ENCODE measurements at regions not wholly inside any gene's neighbourhood (a gene's known extent, or its start where the extent isn't known, plus 50 kb on each side); places are given as distances from the start of the nearest gene placed in this dataset.

DNA sequence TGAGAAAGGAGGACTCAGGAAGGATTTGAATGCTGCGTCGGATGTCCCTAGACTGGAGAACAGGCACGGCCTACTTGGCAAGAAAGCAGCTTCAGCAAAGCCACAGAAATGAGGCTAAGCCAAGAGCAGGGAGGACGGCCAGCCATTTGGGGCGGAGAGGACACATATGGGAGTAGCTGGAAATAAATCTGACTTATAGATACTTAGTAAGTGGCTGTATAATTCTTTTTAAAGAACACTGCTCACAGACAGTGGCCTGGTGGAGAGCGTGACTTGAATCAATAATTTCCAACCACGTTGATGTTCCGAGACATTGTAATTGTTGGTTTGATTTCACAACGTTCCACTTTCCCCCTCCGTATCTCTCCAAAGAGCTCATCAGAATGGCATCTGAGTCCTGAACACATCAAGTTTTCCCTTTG lies 67.7 kb upstream of the JCAD start:
- Histone ChIP-seq H3K27me3 (ENCODE audit: insufficient read depth, low read length) (no peaks in the 10 kb centered on the region), H3K4me3 (ENCODE audit: low read length) (no peak overlapping the region), H3K9me3 (ENCODE audit: low read depth, low read length) (no peaks in the 10 kb centered on the region), H3K4me1 (ENCODE audit: insufficient read depth, low read length) (no peaks in the 10 kb centered on the region)

DNA sequence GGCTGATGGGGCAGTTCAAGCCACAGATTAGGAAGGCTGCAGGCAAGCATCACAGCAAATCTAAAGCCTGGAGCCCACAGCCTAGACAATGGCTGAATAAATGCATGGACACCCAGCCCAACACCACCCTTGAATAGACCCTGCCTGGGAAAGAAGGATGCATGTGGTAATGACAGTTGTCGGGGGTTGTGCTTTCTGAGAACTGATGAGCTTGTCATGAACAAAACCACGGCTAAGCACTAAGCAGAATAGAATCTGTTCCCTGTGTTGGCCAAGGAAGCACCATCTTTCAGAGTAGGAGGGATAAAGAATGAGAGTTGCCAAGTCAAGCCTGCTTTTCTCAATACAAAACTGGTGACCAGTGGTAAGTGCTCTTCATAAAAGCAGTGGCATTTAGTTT lies 66.1 kb upstream of the JCAD start:
- no peaks in the 10 kb centered on the region for H3K4me1 ChIP-seq (ENCODE audit: insufficient read depth, low read length)
- H3K4me3 ChIP-seq (ENCODE audit: low read length): no peak overlapping the region
- H3K9me3 ChIP-seq (ENCODE audit: low read depth, low read length): no peaks in the 10 kb centered on the region
- H3K27me3 ChIP-seq (ENCODE audit: insufficient read depth, low read length): no peaks in the 10 kb centered on the region

DNA sequence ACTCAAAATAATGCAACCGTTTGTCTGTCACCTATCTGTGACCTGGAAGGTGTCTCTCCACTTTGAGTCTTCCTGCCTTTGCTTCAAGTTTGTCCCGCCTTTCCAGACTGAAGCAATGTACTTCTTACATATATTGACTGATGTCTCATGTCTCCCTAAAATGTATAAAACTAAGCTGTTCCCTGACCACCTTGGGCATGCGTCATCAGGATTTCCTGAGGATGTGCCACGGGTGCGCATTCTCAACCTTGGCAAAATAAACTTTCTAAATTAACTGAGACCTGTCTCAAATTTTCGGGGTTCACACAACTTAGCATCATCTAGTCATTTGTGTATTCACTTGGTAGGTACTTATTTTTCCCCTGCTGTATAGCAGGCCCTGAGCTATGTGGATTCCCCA lies 65.3 kb upstream of the JCAD start:
- no peak overlapping the region for H3K4me3 ChIP-seq (ENCODE audit: low read length)
- no peaks in the 10 kb centered on the region for H3K27me3 ChIP-seq (ENCODE audit: insufficient read depth, low read length)
- no peaks in the 10 kb centered on the region for H3K4me1 ChIP-seq (ENCODE audit: insufficient read depth, low read length)
- H3K9me3 ChIP-seq (ENCODE audit: low read depth, low read length): no peaks in the 10 kb centered on the region

DNA sequence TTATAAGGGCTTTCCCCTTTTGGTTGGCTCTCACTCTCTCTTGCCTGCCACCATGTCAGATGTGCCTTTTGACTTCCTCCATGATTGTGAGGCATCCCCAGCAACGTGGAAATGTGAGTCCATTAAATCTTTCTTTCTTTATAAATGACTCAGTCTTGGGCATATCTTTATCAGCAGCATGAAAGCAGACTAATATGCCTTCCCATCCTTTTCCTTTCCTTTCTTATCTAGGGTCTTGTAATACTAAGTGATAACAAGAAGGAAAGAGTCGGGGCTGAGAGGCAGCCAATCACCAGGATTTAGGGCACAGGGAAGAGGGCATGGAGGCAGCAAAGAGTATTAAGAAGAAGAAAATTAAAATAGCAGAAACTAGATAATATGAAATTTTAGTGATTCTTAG lies 62.0 kb upstream of the JCAD start:
- Histone ChIP-seq H3K27me3 (ENCODE audit: insufficient read depth, low read length) (no peaks in the 10 kb centered on the region), H3K4me3 (ENCODE audit: low read length) (no peak overlapping the region), H3K4me1 (ENCODE audit: insufficient read depth, low read length) (no peaks in the 10 kb centered on the region), H3K9me3 (ENCODE audit: low read depth, low read length) (no peaks in the 10 kb centered on the region)

DNA sequence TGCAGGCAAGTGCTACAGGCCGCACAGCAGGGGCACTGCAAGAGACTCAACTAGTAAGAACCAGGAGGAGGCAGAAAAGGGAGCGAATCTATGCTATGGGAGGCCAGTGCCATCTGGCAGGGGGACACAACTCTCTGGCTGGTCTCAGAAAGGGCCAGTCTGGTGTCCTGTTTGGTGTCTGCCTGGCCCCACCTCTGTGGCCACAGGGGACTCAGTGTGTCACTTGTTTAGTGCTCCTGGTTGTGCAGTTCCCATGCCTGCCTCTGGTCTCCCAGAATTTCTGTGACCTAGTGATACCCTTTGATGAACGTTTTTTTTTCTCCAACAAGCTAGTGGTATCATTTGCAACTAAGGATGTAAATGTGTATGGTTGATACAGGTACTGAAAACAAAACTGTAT lies 59.2 kb upstream of the JCAD start:
- Histone ChIP-seq H3K27me3 (ENCODE audit: insufficient read depth, low read length) (no peaks in the 10 kb centered on the region), H3K9me3 (ENCODE audit: low read depth, low read length) (no peaks in the 10 kb centered on the region), H3K4me1 (ENCODE audit: insufficient read depth, low read length) (no peaks in the 10 kb centered on the region), H3K4me3 (ENCODE audit: low read length) (no peak overlapping the region)

DNA sequence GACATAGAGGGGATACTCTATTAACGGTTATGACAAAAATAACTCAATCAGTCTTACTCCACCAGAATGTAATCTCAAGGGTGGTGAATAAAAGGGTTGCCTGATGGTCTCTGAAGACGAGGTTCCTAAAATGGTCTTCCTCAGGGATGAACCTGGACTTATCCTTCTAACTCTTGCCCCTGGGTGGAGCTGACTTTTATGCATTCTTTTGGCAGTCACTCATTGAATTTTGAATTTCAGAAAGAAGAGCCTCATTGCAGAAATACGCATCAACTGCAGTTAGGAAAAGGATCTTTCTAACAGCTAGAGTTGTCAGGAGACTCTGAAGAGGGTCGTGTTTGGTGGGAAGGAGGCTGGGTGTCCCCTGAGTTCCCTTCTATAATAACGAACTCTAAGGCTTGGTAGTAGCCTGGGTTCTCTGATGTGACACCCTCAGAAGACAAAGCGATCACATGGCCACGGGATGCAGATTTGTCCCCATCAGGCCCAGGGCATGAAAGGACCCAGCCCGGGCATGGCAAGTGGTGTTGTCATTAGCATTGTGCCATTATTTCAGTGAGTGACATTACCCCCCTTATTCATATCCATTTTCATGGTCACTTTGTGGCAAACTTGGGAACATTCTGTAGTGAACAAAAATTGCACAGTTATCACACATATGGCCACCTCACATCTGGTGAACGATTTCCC lies 58.6 kb upstream of the JCAD start:
- H3K9me3 ChIP-seq (ENCODE audit: low read depth, low read length): no peaks in the 10 kb centered on the region
- H3K4me3 ChIP-seq (ENCODE audit: low read length): no peak overlapping the region
- H3K27me3 ChIP-seq (ENCODE audit: insufficient read depth, low read length): no peaks in the 10 kb centered on the region
- no peaks in the 10 kb centered on the region for H3K4me1 ChIP-seq (ENCODE audit: insufficient read depth, low read length)

DNA sequence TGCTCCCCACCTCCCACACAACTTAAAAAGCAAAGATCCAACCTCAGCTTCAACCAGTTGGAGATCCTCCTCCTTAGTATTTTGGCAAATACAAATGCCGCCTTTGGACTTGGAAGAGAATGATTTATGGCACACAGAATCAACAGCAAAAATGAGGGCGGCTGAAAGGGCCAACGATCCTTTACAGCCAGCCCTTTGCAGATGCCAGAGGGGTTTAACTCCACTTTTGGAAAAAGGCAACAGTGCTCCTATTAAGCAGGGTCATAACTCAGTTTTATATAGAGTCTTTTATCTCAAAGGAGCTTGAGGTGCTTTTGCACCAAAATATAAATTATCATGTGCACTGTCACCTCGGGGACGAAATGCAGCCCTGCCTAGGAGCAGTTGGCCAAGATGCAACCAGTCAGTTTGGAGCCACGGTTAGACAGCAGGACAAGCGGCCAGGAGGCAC lies 56.7 kb upstream of the JCAD start:
- H3K27me3 ChIP-seq (ENCODE audit: insufficient read depth, low read length): no peaks in the 10 kb centered on the region
- H3K9me3 ChIP-seq (ENCODE audit: low read depth, low read length): no peaks in the 10 kb centered on the region
- no peak overlapping the region for H3K4me3 ChIP-seq (ENCODE audit: low read length)
- H3K4me1 ChIP-seq (ENCODE audit: insufficient read depth, low read length): no peaks in the 10 kb centered on the region

DNA sequence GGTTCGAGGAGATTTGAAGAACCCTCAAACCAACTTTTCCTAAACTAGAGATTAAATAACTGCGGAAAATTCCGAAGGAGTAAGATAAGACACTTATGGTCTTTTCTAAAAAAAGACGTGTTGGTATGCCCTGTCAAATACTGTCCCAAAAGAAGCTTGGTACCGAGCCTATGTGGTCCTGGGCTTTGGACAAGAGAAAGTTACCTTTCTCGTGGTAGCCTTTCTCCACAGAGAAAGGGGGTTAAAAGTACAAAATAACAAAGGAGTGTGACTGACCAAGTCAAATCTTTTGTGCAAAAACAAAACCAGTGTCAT lies 56.2 kb upstream of the JCAD start:
- H3K27me3 ChIP-seq (ENCODE audit: insufficient read depth, low read length): no peaks in the 10 kb centered on the region
- H3K4me1 ChIP-seq (ENCODE audit: insufficient read depth, low read length): no peaks in the 10 kb centered on the region
- no peak overlapping the region for H3K4me3 ChIP-seq (ENCODE audit: low read length)
- H3K9me3 ChIP-seq (ENCODE audit: low read depth, low read length): no peaks in the 10 kb centered on the region

DNA sequence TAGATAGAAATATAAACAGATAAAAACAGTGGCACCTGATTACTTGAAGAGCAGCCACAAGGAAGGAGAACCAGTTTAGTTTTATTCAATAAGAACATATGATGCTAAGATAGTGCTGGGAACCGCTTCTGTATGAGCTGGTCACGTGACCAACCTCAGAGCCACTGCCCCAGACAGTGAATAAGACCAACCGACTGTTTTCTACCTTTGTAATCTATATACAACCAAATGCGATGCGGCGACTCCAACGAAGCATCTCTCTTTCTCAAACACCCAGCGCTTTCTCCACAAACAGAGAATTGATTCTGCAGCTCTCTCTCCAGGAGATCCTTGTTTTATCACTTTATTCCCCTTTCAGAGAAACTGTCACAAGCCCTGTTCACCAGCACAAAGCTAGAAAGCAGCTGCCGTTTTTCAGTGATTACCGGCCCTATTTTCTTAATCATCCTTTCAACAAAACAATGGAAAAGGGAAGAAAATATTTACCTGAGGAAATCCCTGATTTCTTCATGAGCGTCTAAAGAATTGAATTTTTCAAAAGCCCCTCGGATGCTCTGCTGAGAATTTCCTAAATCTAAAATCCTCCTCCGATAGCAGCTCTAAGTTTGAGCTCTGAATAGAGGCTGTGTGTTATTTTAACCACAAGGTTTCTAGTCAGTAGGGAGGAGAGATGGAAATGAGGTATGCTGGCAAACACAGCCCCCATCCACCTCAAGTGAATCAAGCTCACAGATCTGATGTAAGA lies 55.7 kb upstream of the JCAD start:
- Histone ChIP-seq H3K4me1 (ENCODE audit: insufficient read depth, low read length) (no peaks in the 10 kb centered on the region), H3K27me3 (ENCODE audit: insufficient read depth, low read length) (no peaks in the 10 kb centered on the region), H3K4me3 (ENCODE audit: low read length) (no peak overlapping the region), H3K9me3 (ENCODE audit: low read depth, low read length) (no peaks in the 10 kb centered on the region)

DNA sequence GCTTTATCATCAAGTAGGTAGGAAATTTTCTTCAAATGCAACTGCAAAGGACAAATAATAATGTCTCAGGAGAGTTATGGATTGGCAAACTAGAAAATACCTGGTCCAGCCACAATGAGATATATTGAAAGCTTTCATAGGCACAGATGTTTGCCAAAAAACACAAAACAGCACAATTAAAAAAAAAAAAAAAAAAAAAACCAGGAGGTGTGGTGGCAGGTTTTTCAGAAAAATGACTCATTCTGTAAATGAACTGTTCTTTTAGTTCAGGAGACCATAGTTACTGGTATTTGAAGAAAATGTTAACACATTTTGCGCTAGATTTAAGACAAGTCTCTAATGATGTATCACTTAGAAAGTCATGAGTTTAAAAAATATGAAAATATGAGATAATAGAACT lies 55.0 kb upstream of the JCAD start:
- H3K4me1 ChIP-seq (ENCODE audit: insufficient read depth, low read length): no peaks in the 10 kb centered on the region
- no peak overlapping the region for H3K4me3 ChIP-seq (ENCODE audit: low read length)
- H3K9me3 ChIP-seq (ENCODE audit: low read depth, low read length): no peaks in the 10 kb centered on the region
- no peaks in the 10 kb centered on the region for H3K27me3 ChIP-seq (ENCODE audit: insufficient read depth, low read length)

DNA sequence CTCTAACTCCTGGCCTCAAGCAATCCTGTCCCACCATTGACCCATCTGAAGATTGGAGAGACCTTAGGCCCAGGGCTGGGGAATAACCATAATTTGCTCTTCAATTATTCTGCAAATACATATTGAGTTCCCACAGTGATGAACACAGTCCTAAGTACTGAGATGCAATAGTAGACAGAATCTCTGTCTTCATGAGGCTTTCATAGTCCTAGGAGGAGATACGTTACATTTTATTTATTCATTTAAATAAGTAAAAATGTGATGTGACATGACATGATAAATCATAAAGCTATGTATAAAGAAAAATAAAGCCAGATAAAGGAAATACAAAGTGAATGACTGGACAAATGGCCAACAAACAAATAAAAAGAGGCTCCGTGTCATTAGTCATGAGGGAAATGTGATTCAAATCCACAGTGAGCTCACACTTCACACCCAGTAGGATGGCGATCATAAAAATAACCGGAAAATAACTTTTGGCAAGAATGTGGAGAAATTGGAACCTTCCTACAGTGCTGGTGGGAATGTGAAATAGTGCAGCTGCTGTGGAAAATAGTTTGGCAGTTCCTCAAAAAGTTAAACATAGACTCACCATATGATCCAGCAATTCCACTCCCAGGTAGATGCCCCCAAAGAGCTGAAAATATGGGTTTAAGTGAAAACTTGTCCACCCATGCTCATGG lies 52.1 kb upstream of the JCAD start:
- Histone ChIP-seq H3K4me1 (ENCODE audit: insufficient read depth, low read length) (no peaks in the 10 kb centered on the region), H3K27me3 (ENCODE audit: insufficient read depth, low read length) (no peaks in the 10 kb centered on the region), H3K4me3 (ENCODE audit: low read length) (no peak overlapping the region), H3K9me3 (ENCODE audit: low read depth, low read length) (no peaks in the 10 kb centered on the region)
